GM18498 (cell line): ENCODE measurements at regions not wholly inside any gene's neighbourhood (a gene's known extent, or its start where the extent isn't known, plus 50 kb on each side); places are given as distances from the start of the nearest gene placed in this dataset.

Experiments
- ATAC-seq: cut with Tn5 transposase; IDR thresholded peaks from one replicate; pipeline ENCODE4 v1.9.1; 2021; ENCODE audit warnings: mild to moderate bottlenecking, moderate library complexity; ENCODE audit not compliant: unreplicated experiment

GRCh38 chr5:112112346-112112745 is 306.7 kb downstream of the EPB41L4A start:
- ATAC-seq = no peak

GRCh38 chr5:112109331-112110007 is 309.6 kb downstream of the EPB41L4A start:
- ATAC-seq = no peak

- no peak for ATAC-seq
These were observed 312.2 kb downstream of the EPB41L4A start for GRCh38 chr5:112106878-112107277.

- no peak for ATAC-seq
These were observed 321.3 kb downstream of the EPB41L4A start for GRCh38 chr5:112097768-112098167.

GRCh38 chr5:112087222-112087621 is 330.2 kb upstream of the NREP start:
- no peak for ATAC-seq

GRCh38 chr5:112086740-112087139 is 329.7 kb upstream of the NREP start:
- ATAC-seq = no peak

- ATAC-seq = no peak
These were observed 327.2 kb upstream of the NREP start for GRCh38 chr5:112084149-112084548.

- no peak for ATAC-seq
These were observed 326.6 kb upstream of the NREP start for GRCh38 chr5:112083623-112084022.

GRCh38 chr5:112077180-112077579 is 320.2 kb upstream of the NREP start:
- ATAC-seq = no peak

- ATAC-seq = no peak
These were observed 313.0 kb upstream of the NREP start for GRCh38 chr5:112070022-112070421.

GRCh38 chr5:112069329-112069728 is 312.3 kb upstream of the NREP start:
- ATAC-seq = no peak

GRCh38 chr5:112068593-112068992 is 311.6 kb upstream of the NREP start:
- no peak for ATAC-seq

GRCh38 chr5:112065781-112066180 is 308.8 kb upstream of the NREP start:
- no peak for ATAC-seq

GRCh38 chr5:112064956-112065355 is 308.0 kb upstream of the NREP start:
- no peak for ATAC-seq

- ATAC-seq = no peak
These were observed 307.3 kb upstream of the NREP start for GRCh38 chr5:112064271-112064701.

- ATAC-seq = no peak
These were observed 306.9 kb upstream of the NREP start for GRCh38 chr5:112063856-112064255.

GRCh38 chr5:112063191-112063590 is 306.2 kb upstream of the NREP start:
- no peak for ATAC-seq

- ATAC-seq = no peak
These were observed 305.2 kb upstream of the NREP start for GRCh38 chr5:112062181-112062580.

GRCh38 chr5:112061666-112062065 is 304.7 kb upstream of the NREP start:
- no peak for ATAC-seq

GRCh38 chr5:112059579-112060135 is 302.7 kb upstream of the NREP start:
- no peak for ATAC-seq

- ATAC-seq = no peak
These were observed 292.7 kb upstream of the NREP start for GRCh38 chr5:112049738-112050137.

- ATAC-seq = no peak
These were observed 279.2 kb upstream of the NREP start for GRCh38 chr5:112036206-112036605.

- ATAC-seq = no peak
These were observed 277.5 kb upstream of the NREP start for GRCh38 chr5:112034421-112034979.
